WTC11 (cell line): ENCODE measurements at regions not wholly inside any gene's neighbourhood (a gene's known extent, or its start where the extent isn't known, plus 50 kb on each side); places are given as distances from the start of the nearest gene placed in this dataset.

Source experiments
- SP1 ChIP-seq: sonication (generic); formaldehyde crosslinking; conservative IDR thresholded peaks from 2 replicates; pipeline ENCODE4 v1.8.1; 2022; ENCODE audit warnings: missing genetic modification reagents
- TF ChIP-seq, protein P1 (sequence below): fragments of 200-600 bp; IDR thresholded peaks from 2 replicates; pipeline ENCODE4 v1.8.0; 2022; ENCODE audit warnings: antibody characterized with exemption

- no peak for TF ChIP-seq SP1 (CRISPR knock-in tag)
- TF ChIP-seq, protein P1, sequence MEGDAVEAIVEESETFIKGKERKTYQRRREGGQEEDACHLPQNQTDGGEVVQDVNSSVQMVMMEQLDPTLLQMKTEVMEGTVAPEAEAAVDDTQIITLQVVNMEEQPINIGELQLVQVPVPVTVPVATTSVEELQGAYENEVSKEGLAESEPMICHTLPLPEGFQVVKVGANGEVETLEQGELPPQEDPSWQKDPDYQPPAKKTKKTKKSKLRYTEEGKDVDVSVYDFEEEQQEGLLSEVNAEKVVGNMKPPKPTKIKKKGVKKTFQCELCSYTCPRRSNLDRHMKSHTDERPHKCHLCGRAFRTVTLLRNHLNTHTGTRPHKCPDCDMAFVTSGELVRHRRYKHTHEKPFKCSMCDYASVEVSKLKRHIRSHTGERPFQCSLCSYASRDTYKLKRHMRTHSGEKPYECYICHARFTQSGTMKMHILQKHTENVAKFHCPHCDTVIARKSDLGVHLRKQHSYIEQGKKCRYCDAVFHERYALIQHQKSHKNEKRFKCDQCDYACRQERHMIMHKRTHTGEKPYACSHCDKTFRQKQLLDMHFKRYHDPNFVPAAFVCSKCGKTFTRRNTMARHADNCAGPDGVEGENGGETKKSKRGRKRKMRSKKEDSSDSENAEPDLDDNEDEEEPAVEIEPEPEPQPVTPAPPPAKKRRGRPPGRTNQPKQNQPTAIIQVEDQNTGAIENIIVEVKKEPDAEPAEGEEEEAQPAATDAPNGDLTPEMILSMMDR: no peak
These were observed 116.5 kb upstream of the NAV2 start for GRCh38 chr11:19595840-19596751.
